GM18507 (cell line): ENCODE measurements at regions not wholly inside any gene's neighbourhood (a gene's known extent, or its start where the extent isn't known, plus 50 kb on each side); places are given as distances from the start of the nearest gene placed in this dataset.
"Not testable (repeated sequence)": the region's sequence is repeated elsewhere in the genome, so short reads cannot be mapped to it uniquely, and the experiment has no call there.

Experiments used
- DNase-seq: peaks from one replicate; pipeline ENCODE4 v3.0.0; 2011; ENCODE audit warnings: low read depth; ENCODE audit not compliant: insufficient read length; ENCODE audit errors: extremely low spot score
- FAIRE-seq: peaks from 2 replicates; lab custom pipeline; 2011; peaks lifted over from hg19 to GRCh38; lab: Jason Lieb, UNC

GRCh38 chrY:3840818-3841217 is 262.0 kb downstream of the TGIF2LY start:
- not testable (repeated sequence) for DNase-seq
- FAIRE-seq, result peak; percentile 21
